ENCODE measurements at regions not wholly inside any gene's neighbourhood (a gene's known extent, or its start where the extent isn't known, plus 50 kb on each side); places are given as distances from the start of the nearest gene placed in this dataset.

GRCh38 chr17:34711646-34712045 lies 132.3 kb downstream of the TMEM132E start (continued):
- TF ChIP-seq ZNF462 (CRISPR knock-in tag; IDR thresholded peaks at IDR 0.05): no peak
- no peak for TF ChIP-seq POLR2AphosphoS5 (IDR thresholded peaks at IDR 0.05; ENCODE audit: low read depth)
- no peak for TF ChIP-seq EZH2 (IDR thresholded peaks at IDR 0.05; ENCODE audit: low read depth, unreplicated experiment)
- TF ChIP-seq ETS1 (IDR thresholded peaks at IDR 0.05): no peak
- no peak for TF ChIP-seq STAT1 (IDR thresholded peaks at IDR 0.05; ENCODE audit: unreplicated experiment)
- TF ChIP-seq JUNB (IDR thresholded peaks at IDR 0.05; ENCODE audit: unreplicated experiment): no peak

GRCh38 chr17:34710226-34710625 lies 130.8 kb downstream of the TMEM132E start:
- peaks cover 12% of the 10 kb centered on the region for H3K27me3 Mint-ChIP-seq (ENCODE audit: insufficient read depth, low read depth, poor library complexity)
- no peaks in the 10 kb centered on the region for H3K36me3 Mint-ChIP-seq (ENCODE audit: low read depth)
- Histone ChIP-seq H4K20me1 (replicated peaks; ENCODE audit: insufficient read depth) (no peaks in the 10 kb centered on the region; the same call in none of the 2 replicates), H2AFZ (no peak overlapping the region), H3K4me1 (ENCODE audit: insufficient read depth) (no peaks in the 10 kb centered on the region), H3K9me2 (ENCODE audit: insufficient read depth) (no peaks in the 10 kb centered on the region), H3K4me3 (no peak overlapping the region), H3K36me3 (ENCODE audit: insufficient read depth) (no peaks in the 10 kb centered on the region), H3K79me2 (replicated peaks; ENCODE audit: insufficient read depth) (no peaks in the 10 kb centered on the region), H3K4me2 (no peak overlapping the region), H3K27ac (ENCODE audit: low read depth) (no peak overlapping the region), H3K27me3 (ENCODE audit: insufficient read depth) (no peaks in the 10 kb centered on the region), H3F3A (replicated peaks; ENCODE audit: low read depth) (no peaks in the 10 kb centered on the region)
- DNase-seq (ENCODE audit: low spot score) (no peak), ATAC-seq (no peak)
- H3K4me1 Mint-ChIP-seq: no peaks in the 10 kb centered on the region
- no peak overlapping the region for H3K4me3 Mint-ChIP-seq
- peaks cover 3% of the 10 kb centered on the region; the same call in 2 of the 3 replicates for H3K9me3 Mint-ChIP-seq
- no peak overlapping the region for H3K27ac Mint-ChIP-seq
- TF ChIP-seq REST (IDR thresholded peaks at IDR 0.05; ENCODE audit: unreplicated experiment): no peak
- no peak for TF ChIP-seq STAT1 (IDR thresholded peaks at IDR 0.05; ENCODE audit: unreplicated experiment)
